NCI-H1436 treated with DMSO at 0.1 percent for 48 hours (cell line): ENCODE measurements at regions not wholly inside any gene's neighbourhood (a gene's known extent, or its start where the extent isn't known, plus 50 kb on each side); places are given as distances from the start of the nearest gene placed in this dataset.
"Not testable (repeated sequence)": the region's sequence is repeated elsewhere in the genome, so short reads cannot be mapped to it uniquely, and the experiment has no call there.

Source experiments
- DNase-seq: peaks from one replicate; lab custom pipeline; 2025; lab: John Stamatoyannopoulos, UW

- no peak for DNase-seq
These were observed 295.6 kb downstream of the PTPRC start for GRCh38 chr1:198934426-198934825.

- no peak for DNase-seq
These were observed 296.1 kb downstream of the PTPRC start for GRCh38 chr1:198934901-198935305.

DNA sequence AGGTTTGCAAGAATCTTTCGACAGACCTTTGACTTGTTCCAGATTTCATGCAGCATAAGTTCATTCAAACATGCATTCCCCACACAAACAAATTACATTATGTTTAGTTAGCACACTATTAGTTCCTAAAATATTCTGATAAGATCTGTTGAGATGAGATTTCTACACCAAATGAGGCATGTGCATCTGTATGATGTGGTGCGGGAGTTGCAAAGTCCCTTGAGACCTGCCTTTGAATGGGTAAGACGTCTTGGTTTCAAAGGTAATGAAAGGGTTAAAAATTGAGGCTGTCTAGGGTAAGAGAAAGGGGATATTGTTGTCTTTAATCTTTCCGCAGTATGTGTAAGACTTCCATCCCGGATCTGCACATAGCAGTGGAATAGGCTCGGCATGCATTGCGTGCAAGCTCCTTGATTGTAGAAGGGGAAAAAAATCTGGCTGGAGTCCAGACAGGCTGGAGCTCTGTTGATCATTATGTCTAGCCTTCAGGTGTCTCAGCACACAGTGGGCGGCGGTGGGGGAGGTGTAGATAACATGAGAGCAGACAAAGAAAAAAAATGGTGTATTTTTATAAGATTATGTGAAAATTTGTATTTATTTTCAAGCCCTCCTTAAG, 296.6 kb downstream of the PTPRC start:
- DNase-seq: peak; percentile 59

DNA sequence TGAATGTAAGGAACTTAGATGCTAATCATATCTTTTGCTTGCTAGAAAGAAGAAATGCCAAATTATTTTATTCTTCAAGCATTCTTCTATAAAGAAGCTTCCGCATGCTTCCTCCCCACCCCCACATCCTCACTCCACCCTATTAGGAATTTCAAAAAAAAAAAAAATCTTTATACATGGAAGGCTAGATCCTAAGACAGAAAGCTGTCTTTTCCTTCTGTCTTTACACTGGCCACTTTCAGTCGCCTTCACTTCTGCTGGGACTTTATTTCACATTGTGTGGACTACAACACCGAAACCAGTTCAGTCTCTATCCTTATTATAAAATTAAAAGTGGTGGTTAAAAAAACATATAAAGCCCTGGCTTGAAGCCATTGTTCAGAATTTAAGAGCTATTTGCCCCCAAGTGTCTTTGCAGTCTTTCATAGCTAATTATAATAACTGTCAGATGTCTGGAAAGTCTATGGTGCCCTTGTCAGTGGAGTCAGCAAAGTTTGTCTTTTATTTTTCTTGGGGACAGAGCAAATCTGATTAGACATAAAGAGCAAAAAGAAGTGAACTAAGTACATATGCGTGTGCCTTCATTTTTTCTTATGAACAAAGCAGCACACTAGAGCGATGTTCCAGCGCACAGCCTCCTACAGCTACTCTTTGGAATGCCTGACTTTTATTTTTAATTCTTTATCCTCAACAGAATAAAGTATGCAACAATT, 297.7 kb downstream of the PTPRC start:
- DNase-seq: no peak

GRCh38 chr1:198937231-198938031, 298.6 kb downstream of the PTPRC start:
- DNase-seq: peak; percentile 59

- no peak for DNase-seq
These were observed 300.4 kb downstream of the PTPRC start for GRCh38 chr1:198939286-198939685.

- no peak for DNase-seq
These were observed 301.1 kb downstream of the PTPRC start for GRCh38 chr1:198939956-198940355.

DNA sequence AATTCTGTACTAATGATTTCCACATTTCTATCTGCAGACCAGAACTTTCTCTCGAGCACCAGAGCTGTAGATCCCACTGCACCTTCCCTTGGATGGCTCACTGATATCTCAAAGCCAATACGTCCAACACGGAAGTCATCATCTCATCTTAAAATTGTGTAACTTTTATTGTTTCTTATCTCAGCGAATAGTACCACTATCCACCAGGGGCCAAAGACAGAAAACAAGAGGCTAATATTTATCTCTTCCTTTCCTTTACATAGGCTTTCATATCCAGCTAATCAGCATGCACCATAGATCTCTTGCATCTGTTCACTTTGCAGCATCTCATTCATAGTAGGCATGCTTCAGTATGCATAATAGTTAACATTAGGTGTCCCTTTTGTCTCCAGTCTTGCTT, 303.6 kb downstream of the PTPRC start:
- DNase-seq: no peak

GRCh38 chr1:198943484-198944187, 304.8 kb downstream of the PTPRC start:
- no peak for DNase-seq

GRCh38 chr1:198947456-198947855, 308.6 kb downstream of the PTPRC start:
- no peak for DNase-seq

DNA sequence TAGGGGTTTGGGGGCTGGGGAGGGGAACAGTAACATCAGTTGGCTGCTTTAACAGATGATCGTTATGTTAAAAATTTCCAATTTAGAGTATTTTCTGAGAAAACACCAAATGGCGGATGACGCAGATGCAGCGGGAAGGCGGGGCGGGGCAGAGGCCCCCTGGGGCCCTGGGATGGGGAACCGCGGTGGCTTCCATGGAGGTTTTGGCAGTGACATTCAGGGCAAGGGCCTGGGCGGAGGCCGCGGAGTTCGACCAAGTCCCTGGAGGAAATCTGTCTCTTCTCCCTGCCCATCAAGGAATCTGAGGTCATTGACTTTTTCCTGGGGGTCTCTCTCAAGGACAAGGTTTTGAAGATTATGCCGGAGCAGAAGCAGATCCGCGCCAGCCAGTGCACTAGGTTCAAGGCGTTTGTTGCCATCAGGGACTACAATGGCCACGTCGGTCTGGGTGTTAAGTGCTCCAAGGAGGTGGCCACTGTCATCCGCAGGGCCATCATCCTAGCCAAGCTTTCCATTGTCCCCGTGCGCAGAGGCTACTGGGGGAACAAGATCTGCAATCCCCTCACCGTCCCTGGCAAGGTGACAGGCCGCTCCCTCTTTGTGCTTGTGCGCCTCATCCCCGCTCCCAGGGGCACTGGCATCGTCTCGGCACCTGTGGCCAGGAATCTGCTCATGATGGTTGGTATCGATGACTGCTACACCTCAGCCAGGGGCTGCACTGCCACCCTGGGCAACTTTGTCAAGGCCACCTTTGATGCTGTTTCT, 310.2 kb downstream of the PTPRC start:
- DNase-seq: no peak

DNA sequence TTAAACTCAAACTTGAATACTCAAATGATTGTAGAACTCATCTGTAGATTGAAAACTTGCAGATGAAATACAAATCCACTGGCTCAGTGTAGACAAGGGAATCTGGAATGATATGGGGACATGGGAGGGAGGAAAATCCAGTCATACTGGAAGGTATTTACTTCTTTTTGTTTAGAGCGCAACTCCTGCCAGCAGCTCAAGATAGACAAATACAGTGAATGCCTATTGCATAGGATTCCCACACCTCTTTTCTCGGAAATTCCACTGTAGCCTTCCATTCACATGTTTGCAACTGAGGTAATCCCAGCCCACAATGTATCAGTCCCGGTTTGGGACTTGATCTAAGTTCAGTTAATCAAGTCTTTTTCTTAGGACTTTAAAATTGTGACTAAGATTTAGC, 311.2 kb downstream of the PTPRC start:
- no peak for DNase-seq

GRCh38 chr1:198955085-198955484, 316.2 kb downstream of the PTPRC start:
- no peak for DNase-seq

- no peak for DNase-seq
These were observed 318.2 kb downstream of the PTPRC start for GRCh38 chr1:198957044-198957443.

DNA sequence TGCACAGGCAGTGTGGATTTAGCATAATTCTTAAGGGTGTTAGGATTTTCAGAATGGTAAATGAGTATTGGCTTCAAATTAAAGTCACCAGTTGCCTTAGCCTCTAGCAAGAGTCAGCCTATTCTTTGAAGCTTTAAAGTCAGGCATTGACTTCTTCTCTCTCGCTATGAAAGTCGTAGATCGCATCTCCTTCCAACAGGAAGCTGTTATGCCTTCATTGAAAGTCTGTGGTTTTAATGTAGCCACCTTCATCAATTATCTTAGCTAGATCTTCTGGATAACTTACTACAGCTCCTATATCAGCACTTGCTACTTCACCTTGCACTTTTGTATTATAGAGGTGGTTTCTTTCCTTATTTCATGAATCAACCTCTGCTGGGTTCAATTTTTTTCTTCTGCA, 320.2 kb downstream of the PTPRC start:
- no peak for DNase-seq

GRCh38 chr1:198959676-198960075, 320.8 kb downstream of the PTPRC start:
- no peak for DNase-seq

DNA sequence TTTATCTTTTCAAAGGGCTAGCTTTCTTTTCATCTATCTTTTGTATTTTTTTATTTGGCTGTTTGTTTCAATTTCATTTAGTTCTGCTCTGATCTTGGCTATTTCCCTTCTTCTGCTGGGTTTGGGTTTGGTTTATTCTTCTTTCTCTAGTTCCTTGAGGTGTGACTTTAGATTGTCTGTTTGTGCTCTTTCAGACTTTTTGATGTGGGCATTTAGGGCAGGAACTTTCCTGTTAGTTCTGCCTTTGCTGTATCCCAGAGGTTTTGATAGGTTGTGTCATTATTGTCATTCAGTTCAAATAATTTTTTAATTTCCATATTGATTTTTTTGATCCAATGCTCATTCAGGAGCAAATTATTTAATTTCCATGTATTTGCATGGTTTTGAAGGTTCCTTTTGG, 325.0 kb downstream of the PTPRC start:
- not testable (repeated sequence) for DNase-seq

GRCh38 chr1:198966519-198966918, 327.7 kb downstream of the PTPRC start:
- no peak for DNase-seq

- DNase-seq: no peak
These were observed 328.7 kb downstream of the PTPRC start for GRCh38 chr1:198967566-198967965.

DNA sequence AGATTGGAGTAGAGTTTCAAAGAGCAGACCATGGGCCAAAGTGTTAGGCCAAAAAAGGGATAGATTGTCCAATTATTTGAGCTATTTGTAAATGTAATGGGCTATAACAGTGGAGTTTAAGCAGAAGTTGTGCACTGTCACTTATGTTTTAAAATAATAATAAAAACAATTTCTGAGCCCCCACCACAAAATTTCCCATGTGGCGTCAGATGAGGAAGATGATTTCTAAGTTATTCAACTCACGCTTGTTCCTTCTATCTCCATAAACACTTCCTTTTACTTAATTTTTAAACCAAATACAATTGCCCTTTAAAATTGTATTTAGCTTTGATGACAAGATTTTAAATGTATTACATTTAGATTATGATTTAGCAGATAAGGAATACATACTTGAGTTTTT, 330.0 kb downstream of the PTPRC start:
- DNase-seq: no peak

DNA sequence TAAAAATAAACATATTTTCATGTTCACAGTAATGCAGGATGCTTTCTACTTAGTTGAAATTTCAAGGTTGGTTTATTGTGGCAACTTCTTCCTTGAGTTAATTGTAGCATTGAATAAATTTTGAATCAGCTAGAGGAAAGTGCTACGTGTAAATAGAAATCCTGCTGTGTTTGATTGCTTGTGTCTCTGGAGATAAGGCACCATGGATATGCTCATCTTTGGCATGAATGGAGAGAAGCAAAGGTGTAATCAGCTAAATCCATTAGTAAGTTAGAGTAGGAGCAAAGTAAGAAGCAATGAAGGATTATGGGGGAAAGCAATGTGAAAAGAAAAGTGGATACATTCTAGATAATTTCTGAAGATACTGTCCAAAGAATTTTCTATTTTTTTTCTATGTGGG, 331.1 kb downstream of the PTPRC start:
- DNase-seq: no peak

DNA sequence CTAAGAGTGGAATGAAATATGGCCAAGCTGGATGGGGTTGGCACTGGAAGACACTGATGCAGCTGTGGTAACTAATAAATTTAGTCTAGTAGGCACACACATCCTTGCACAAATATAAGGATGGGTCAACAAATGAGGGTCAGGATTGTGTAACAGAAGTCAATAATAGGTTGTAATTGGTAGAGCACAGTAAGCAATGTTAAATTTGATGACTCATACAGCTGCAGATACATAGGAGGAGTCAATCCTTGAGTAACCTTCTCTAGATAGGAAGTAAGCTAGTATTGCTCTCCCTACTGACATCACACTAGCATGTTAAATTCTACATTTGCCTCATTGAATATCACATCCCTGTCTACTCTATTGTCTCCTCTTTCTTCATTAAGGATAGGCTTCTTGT, 332.1 kb downstream of the PTPRC start:
- DNase-seq: no peak
